Natural killer cell (primary cell): ENCODE measurements at regions not wholly inside any gene's neighbourhood (a gene's known extent, or its start where the extent isn't known, plus 50 kb on each side); places are given as distances from the start of the nearest gene placed in this dataset.

ENCODE experiments used
- ATAC-seq, 3 donors: fragments of 150-1000 bp in 2 of 3; fragments of 200-7000 bp in 1 of 3; cut with Tn5 transposase; 1 replicate in 1 of 3; 2 replicates in 2 of 3; pipeline ENCODE4 v1.10.0; 2021; ENCODE audit warnings: mild to moderate bottlenecking in 2 of 3, moderate library complexity in 2 of 3
- DNase-seq, 2 donors: peaks; one replicate each; pipeline versions ENCODE4 v3.0.0 to v3.0.0-alpha.2; 2013 to 2021; ENCODE audit warnings: mixed read lengths in 1 of 2
- H3K27ac ChIP-seq: one replicate; pipeline ENCODE4 v1.5.1; 2013; ENCODE audit warnings: mild to moderate bottlenecking, low read length
- H3K27me3 ChIP-seq: one replicate; pipeline ENCODE4 v1.6.1; 2013; ENCODE audit warnings: low read length; ENCODE audit not compliant: control insufficient read depth, insufficient read depth
- H3K36me3 ChIP-seq: one replicate; pipeline ENCODE4 v1.6.1; 2013; ENCODE audit warnings: low read length; ENCODE audit not compliant: control insufficient read depth, insufficient read depth
- H3K4me1 ChIP-seq: one replicate; pipeline ENCODE4 v1.6.1; 2013; ENCODE audit warnings: low read length; ENCODE audit not compliant: control insufficient read depth, insufficient read depth
- H3K4me3 ChIP-seq: one replicate; pipeline ENCODE4 v1.5.1; 2013; ENCODE audit warnings: low read length
- H3K9me3 ChIP-seq: one replicate; pipeline ENCODE4 v1.6.1; 2013; ENCODE audit warnings: low read length; ENCODE audit not compliant: control insufficient read depth, insufficient read depth
- H3K27ac Mint-ChIP-seq, 2 donors: one replicate each; pipeline ENCODE4 v1.8.0; 2022; ENCODE audit warnings: mild to moderate bottlenecking in 2 of 2, mixed read lengths in 2 of 2, moderate library complexity in 1 of 2
- H3K27me3 Mint-ChIP-seq, 2 donors: one replicate each; pipeline ENCODE4 v1.8.0; 2022; ENCODE audit warnings: low read depth in 2 of 2, mixed read lengths in 2 of 2
- H3K36me3 Mint-ChIP-seq: one replicate; pipeline ENCODE4 v1.8.0; 2022; ENCODE audit warnings: mixed read lengths
- H3K4me1 Mint-ChIP-seq, 2 donors: one replicate each; pipeline ENCODE4 v1.8.0; 2022; ENCODE audit warnings: mixed read lengths in 2 of 2
- H3K4me3 Mint-ChIP-seq: one replicate; pipeline ENCODE4 v1.8.0; 2022; ENCODE audit warnings: mild to moderate bottlenecking, moderate library complexity, mixed read lengths
- H3K9me3 Mint-ChIP-seq, 2 donors: one replicate each; pipeline ENCODE4 v1.8.0; 2022; ENCODE audit warnings: mixed read lengths in 2 of 2
- whole genome bisulfite sequencing: methylation state at CpG from one replicate; pipeline ENCODE4 v1.1.7; 2013; ENCODE audit warnings: missing lambda C conversion rate; ENCODE audit not compliant: insufficient coverage; 5-methylcytosine and 5-hydroxymethylcytosine counted together
- intact Hi-C: fragments of 100-400 bp; cut with micrococcal nuclease; formaldehyde crosslinking; loops from one replicate; pipeline ENCODE4 v1.14.2; 2022
- TF ChIP-seq, protein P1 (sequence below): fragments of 200-600 bp; IDR thresholded peaks from one replicate; pipeline ENCODE4 v1.8.0; 2022; ENCODE audit warnings: antibody characterized with exemption

DNA sequence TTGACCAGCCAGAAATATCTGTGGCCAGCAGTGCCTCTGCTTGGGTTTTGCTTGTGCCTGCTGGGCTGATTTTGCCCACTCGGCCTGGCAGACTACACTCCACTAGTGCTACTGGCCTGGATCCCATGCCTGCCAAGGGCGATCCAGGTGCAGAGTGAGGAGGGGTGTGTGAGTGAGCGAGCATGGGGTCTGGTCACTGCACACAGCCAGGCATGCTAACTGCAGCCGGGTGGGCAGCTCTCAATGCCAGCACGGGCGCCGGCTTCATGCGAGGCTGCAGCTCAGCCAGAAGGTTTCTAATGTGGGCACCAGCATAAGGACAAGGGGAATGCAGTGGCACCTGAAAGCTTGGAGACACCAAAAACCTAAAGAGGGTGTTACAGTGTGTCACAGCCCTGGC lies 1161.4 kb downstream of the FSTL5 start:
- 94% methylated on average over 8 of the region's 8 CpGs for WGBS
- H3K36me3 Mint-ChIP-seq: peaks cover 5% of the 10 kb centered on the region
- H3K27ac Mint-ChIP-seq: no peak overlapping the region
- H3K4me1 Mint-ChIP-seq: no peaks in the 10 kb centered on the region
- Histone ChIP-seq H3K27me3 (no peaks in the 10 kb centered on the region), H3K27ac (no peak overlapping the region), H3K4me1 (no peaks in the 10 kb centered on the region), H3K4me3 (no peak overlapping the region), H3K36me3 (no peaks in the 10 kb centered on the region), H3K9me3 (peaks cover 8% of the 10 kb centered on the region)
- intact Hi-C loops: no loop called here
- DNase-seq (no peak), ATAC-seq (no peak)
- no peak overlapping the region for H3K4me3 Mint-ChIP-seq
- H3K27me3 Mint-ChIP-seq: no peaks in the 10 kb centered on the region
- peaks cover 2 to 15% of the 10 kb centered on the region in 2 donors for H3K9me3 Mint-ChIP-seq
- TF ChIP-seq, protein P1, sequence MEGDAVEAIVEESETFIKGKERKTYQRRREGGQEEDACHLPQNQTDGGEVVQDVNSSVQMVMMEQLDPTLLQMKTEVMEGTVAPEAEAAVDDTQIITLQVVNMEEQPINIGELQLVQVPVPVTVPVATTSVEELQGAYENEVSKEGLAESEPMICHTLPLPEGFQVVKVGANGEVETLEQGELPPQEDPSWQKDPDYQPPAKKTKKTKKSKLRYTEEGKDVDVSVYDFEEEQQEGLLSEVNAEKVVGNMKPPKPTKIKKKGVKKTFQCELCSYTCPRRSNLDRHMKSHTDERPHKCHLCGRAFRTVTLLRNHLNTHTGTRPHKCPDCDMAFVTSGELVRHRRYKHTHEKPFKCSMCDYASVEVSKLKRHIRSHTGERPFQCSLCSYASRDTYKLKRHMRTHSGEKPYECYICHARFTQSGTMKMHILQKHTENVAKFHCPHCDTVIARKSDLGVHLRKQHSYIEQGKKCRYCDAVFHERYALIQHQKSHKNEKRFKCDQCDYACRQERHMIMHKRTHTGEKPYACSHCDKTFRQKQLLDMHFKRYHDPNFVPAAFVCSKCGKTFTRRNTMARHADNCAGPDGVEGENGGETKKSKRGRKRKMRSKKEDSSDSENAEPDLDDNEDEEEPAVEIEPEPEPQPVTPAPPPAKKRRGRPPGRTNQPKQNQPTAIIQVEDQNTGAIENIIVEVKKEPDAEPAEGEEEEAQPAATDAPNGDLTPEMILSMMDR: no peak

DNA sequence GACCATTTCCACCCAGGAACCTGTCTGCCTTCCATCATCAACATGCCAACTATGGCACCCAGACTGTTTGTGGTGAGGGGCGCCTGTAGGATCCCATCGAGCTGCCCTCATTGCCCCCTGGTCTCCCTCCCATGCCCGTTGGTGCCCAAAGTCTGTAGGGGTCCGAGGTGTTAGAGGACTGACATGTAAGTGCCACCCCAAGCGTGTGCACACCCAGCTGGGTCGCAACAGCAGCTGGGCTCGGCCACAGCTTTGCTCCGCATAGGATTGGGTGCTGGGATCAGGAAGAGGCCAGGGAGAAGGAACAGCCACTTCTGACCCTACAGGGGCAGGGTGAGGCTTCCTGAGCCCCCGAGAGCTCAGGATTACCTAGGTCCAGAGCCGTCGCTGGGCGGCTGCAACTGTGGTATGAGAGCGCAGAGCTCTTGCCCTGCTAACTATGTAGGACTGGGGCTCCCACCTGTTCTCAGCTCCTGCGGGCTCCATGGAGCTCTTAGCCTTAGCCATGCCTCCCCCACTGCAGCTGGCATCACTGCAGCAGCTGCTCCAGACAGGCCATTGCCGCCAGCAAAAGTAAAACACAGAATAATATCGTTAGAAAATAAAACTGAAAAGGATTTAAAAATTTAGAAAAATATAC lies 1160.3 kb downstream of the FSTL5 start:
- Histone ChIP-seq H3K27ac (no peak overlapping the region), H3K4me1 (no peaks in the 10 kb centered on the region), H3K36me3 (no peaks in the 10 kb centered on the region), H3K4me3 (no peak overlapping the region), H3K9me3 (peaks cover 8% of the 10 kb centered on the region), H3K27me3 (no peaks in the 10 kb centered on the region)
- peaks cover 5% of the 10 kb centered on the region for H3K36me3 Mint-ChIP-seq
- WGBS: 89% methylated on average over 14 of the region's 16 CpGs
- DNase-seq: no peak
- intact Hi-C loops: no loop called here
- no peak overlapping the region for H3K4me3 Mint-ChIP-seq
- no peaks in the 10 kb centered on the region for H3K27me3 Mint-ChIP-seq
- H3K27ac Mint-ChIP-seq: no peak overlapping the region
- peaks cover 4 to 15% of the 10 kb centered on the region in 2 donors for H3K9me3 Mint-ChIP-seq
- ATAC-seq: no peak
- TF ChIP-seq, protein P1: no peak
- no peaks in the 10 kb centered on the region for H3K4me1 Mint-ChIP-seq

DNA sequence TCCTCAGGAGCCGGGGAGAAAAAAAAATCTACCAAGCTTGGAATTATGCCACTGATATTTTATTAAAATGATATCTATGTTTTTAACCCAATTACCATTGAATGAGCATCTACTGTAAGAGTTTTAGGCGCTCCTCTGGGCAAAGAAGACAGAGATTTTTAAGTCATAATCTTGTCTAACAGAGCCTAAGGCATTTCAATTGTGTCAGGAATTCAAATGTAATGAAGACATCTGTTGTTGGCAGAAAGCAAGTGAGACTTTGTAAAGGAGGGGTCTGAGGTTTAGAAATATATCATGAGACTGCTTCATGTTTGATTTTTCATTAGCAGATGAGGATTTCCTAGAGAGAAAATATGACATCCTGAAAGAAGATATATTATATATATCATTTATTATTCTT lies 1158.1 kb downstream of the FSTL5 start:
- no peak overlapping the region for H3K4me3 Mint-ChIP-seq
- Histone ChIP-seq H3K27me3 (no peaks in the 10 kb centered on the region), H3K9me3 (peaks cover 12% of the 10 kb centered on the region), H3K4me3 (no peak overlapping the region), H3K36me3 (no peaks in the 10 kb centered on the region), H3K4me1 (no peaks in the 10 kb centered on the region), H3K27ac (no peak overlapping the region)
- DNase-seq (no peak), ATAC-seq (no peak)
- TF ChIP-seq, protein P1: no peak
- 81% methylated on average over 1 of the region's 2 CpGs for WGBS
- no peak overlapping the region for H3K27ac Mint-ChIP-seq
- H3K9me3 Mint-ChIP-seq: peaks cover 4 to 15% of the 10 kb centered on the region in 2 donors
- H3K27me3 Mint-ChIP-seq: no peaks in the 10 kb centered on the region
- intact Hi-C loops: no loop called here
- peaks cover 5% of the 10 kb centered on the region for H3K36me3 Mint-ChIP-seq
- no peaks in the 10 kb centered on the region for H3K4me1 Mint-ChIP-seq

DNA sequence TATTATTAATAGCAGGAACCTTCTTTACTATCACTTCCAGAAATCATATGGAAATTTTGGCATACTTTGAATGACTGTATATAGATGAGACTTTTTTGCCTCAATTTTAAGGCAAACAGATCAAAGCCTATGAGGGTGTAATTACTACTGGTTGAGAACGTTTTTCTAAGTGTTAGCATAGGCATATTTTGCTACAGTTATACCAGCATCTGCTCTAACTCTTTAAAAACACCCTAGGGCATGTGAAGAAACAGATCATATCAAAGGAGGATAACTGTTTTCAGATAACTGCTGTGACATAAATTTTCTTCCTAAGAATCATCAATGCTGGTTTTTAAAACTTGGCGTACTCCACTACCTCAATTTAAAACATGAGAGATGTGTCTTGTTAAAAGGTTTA lies 1155.3 kb downstream of the FSTL5 start:
- DNase-seq: no peak
- TF ChIP-seq, protein P1: no peak
- H3K4me3 ChIP-seq: no peak overlapping the region
- Mint-ChIP-seq H3K27ac (no peak overlapping the region), H3K36me3 (peaks cover 5% of the 10 kb centered on the region), H3K4me3 (no peak overlapping the region), H3K27me3 (no peaks in the 10 kb centered on the region), H3K9me3 (peaks cover 2 to 14% of the 10 kb centered on the region in 2 donors), H3K4me1 (no peaks in the 10 kb centered on the region)
- H3K9me3 ChIP-seq: peaks cover 3% of the 10 kb centered on the region
- no CpG with 5 or more reads among the region's 2 CpGs for WGBS
- no peaks in the 10 kb centered on the region for H3K27me3 ChIP-seq
- no peak overlapping the region for H3K27ac ChIP-seq
- intact Hi-C loops: no loop called here
- ATAC-seq: no peak
- no peaks in the 10 kb centered on the region for H3K4me1 ChIP-seq
- H3K36me3 ChIP-seq: no peaks in the 10 kb centered on the region
